ENCODE measurements at regions not wholly inside any gene's neighbourhood (a gene's known extent, or its start where the extent isn't known, plus 50 kb on each side); places are given as distances from the start of the nearest gene placed in this dataset.

DNA sequence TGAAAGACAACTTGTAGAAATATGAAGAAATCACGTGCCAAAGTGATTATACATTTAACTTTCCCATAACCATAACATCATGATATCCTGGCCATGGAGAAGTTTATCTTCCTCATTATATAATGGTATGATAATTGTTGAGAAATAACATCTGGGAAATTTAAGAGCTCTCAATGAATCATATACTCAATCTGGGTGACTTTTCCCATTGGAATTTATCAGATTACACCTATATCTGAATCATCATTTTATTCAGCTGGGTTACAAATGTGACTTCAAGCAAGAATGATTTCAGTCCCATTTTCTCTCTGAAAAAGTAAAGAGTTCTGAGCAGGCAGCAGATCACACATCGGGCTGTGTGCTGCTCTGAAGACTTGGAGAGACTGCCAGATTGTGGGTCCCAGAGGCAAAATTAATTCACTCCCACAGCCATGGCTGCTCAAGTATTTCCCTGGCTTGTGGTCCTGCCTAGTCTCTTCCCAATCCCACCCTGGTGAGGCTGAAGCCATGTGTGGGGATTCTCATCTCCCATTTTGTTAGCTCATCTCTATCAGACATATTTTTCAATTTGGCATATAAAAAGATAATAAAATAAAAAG, 278.0 kb downstream of the MRPL39 start:
- no peak for DNase-seq (ENCODE audit: low read depth)

DNA sequence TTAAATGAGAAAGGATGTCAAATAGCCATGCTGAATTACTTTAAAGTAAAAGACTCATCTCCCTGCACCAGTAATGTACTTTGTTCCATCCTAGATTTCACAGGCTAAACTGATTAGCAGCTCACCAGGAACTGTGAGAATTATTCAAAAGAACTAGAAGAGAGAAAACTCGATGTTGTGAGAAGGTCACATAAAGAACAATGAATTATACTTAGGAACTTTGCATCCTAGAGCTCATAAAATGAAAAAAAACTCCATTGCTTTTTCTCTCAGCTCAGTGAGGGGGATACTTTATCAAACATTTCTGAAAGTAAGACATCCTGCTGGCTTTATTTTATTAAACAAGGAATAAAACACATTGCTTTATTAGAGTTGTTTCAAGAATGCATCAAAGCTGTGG, 278.5 kb downstream of the MRPL39 start:
- DNase-seq (ENCODE audit: low read depth): no peak

- DNase-seq (ENCODE audit: low read depth): no peak
Measured at GRCh38 chr21:25326181-25326580, 281.1 kb downstream of the MRPL39 start.

DNA sequence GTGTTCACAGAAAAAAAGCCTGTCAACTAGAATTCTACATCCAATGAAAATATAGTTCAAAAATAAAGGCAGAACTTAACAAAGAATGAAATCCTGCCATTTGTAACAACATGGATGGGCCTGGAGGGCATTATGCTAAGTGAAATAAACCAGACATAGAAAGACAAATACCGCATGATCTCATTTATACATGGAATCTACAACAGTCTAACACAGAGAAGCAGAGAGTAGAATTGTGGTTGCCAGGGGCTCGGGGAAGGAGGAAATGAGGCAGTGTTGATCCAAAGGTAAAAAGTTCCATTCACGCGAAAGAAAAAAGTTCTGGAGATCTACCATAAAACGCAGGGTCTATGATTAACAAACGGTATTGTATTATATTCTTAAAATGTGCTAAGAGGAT, 282.6 kb downstream of the MRPL39 start:
- no peak for DNase-seq (ENCODE audit: low read depth)

DNA sequence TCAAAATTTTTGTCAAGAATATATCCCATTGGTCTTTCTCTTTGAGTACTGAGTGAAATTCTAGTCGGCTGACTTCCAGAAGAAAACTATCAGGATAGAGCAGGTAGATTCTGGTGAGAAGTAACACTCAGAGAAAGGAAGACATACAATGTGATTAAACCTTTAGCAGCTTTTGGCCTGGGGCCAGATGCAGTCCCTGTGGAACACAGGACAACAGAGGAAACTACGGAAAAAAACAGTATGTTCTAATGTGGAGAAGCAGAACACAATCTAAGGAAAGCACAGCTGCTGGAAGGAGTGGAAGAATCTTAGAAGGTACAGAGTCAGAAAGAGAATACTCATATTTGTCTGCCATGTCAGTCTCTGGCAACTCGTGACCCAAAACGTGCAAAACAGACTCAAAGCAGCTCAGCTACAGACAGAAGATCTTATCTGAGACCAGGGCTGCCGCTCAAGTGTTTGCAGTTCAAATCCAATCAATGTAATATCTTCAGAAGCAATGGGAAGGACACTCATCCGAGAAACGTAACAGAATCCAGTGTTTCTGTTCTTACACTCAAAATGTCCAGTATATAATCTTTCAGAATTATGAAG, 283.8 kb downstream of the MRPL39 start:
- DNase-seq (ENCODE audit: low read depth): no peak

GRCh38 chr21:25314247-25314646, 293.0 kb downstream of the MRPL39 start:
- no peak for DNase-seq (ENCODE audit: low read depth)

DNA sequence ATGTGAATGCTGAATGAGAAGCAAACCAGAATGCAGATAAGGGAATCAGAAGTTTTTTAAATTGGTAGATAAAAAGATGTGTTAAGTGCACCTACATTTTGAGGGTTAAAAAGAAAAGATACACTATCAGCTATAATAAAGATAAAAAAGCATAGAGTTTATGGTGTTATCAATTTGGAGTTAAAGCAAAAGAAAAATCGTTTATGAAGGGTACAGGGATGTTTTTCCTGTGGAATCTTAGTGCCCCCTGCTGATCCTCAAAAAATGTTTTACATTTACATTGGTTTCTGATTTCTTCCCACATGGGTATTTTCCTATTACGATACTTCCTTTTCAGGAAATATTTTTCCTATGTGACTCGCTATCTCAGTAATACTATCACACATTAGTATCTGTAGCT, 293.5 kb downstream of the MRPL39 start:
- no peak for DNase-seq (ENCODE audit: low read depth)

GRCh38 chr21:25307489-25307888, 299.8 kb downstream of the MRPL39 start:
- no peak for DNase-seq (ENCODE audit: low read depth)

DNA sequence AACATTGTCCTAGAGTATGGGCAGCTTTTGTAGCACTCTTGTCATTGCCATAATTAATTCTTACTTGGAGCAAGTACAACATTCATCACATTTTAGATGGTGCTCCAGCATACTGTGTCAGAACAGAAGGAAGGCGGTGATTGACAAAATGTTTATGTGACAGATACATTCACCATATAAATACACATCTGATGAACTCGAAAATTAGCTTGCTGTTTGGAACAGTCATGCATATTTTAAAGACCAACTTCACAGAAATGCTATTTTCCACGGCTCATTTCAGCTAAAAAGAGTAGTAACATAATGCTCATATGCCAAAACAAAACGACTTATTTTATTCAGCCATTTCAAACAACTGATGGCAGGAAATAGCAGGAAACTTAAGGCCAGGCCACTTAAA, 302.7 kb downstream of the MRPL39 start:
- DNase-seq (ENCODE audit: low read depth): no peak

DNA sequence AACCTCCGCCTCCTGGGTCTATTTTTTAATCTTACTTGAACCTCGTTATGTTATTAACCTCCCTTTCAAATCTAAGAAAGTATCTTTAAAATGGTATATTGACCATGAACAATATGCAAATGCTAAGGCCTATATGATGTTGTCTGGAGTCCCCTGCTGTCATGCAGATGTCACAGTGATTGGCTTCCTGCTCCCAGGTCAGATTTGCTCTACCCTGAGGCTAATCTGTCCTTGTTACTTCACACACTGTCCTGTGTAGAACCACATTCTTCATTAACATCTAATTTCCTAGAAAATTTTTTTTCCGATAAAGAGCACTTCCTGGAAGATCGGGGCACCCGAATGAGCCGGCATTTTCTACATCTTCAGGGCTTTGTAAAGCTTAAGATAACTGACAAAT, 306.6 kb downstream of the MRPL39 start:
- no peak for DNase-seq (ENCODE audit: low read depth)

DNA sequence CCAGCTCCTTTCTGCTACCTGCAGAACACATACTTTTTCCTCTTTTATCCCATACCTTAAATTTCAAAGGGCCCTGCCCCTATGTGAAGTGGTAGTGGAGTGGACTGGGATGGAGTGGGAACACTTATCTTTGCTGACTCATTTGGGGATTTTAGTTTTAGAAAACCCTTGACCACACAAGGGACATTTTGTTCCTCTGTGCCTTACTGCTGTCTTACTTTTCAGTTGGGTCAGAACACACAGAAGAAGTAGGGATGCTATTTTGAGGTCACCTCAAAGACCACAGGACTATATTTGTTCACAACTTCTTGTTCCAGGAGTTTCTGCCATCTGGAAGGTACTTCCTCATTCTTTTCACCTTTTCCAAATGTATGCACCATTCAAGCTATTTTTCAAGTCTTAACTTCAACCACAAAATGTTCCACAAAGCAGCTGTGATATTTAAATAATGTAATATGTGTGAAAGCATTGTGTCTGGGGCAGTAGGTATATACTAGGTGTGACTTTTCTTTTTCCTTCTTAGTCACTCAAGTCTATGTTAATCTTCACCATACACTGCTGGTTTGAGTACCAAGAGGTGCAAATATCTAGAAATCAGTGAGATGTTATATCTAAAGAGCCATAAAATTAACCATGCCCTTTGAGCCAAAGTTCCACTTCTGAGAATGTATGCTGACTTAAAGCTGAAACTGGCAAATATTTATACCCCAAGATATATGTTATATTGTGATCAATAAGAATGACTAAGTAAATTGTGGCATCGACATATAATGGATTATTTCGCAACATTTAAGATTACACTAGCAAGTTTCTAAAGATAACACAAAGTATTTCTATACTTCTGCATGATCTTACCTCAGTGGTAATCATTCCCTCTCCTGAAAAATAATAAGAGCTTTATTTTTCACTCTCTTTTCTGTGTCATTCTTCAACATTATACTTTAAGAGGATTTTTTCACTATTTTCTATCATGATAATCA, 308.5 kb downstream of the MRPL39 start:
- DNase-seq (ENCODE audit: low read depth): no peak

DNA sequence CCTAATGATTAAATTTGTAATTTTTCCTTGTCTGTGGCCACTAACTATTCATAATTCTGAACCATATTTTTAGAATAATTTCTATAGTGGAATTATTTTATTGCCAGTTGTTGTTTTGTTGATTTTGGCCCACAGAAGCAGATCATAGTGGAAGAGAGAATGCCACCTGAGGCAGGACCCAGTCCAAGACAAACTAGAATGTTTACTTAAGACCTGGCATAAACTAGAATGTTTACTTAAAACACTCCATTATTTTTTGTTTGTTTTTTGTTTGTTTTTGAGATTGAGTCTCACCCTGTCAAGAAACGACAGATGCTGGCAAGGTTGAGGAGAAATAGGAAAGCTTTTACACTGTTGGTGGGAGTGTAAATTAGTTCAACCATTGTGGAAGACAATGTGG, 310.2 kb downstream of the MRPL39 start:
- no peak for DNase-seq (ENCODE audit: low read depth)

DNA sequence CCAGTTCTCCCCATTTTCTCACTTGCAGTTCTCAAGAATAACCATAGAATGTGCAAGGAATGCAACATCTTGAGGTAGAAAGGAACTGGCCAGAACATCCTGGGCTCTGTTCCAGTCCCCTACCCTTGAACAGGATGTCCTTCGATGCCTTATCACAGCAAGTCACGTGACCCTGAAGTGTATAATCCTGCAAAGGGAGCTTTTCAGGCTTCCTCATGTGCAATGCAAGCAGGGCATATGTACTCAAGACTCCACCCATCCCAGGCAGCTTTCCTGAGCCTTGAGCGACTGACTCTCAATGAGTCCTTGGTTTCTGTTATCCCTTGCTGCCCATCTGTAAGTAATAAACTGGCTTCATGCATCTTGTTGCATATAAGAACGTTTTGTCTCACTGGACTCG, 311.0 kb downstream of the MRPL39 start:
- no peak for DNase-seq (ENCODE audit: low read depth)

DNA sequence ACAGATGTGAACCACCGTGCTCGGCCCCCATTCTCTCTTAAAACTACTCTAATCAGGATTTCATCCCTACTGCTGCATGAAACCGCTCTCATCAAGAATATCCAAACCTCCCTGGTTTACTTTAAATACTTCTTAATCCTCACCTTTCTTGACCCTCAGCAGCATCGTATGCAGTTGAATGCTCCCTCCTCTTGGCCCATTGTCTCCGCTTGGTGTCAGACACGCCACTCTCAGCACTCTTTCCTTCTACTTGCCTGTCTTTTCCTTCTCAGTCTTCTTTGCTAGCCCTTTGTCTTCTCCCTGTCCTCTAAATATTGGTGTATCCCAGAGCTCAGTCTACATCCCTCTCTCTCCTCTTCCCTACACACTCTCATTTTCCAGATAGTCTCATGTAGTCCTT, 314.9 kb downstream of the MRPL39 start:
- DNase-seq (ENCODE audit: low read depth): no peak

DNA sequence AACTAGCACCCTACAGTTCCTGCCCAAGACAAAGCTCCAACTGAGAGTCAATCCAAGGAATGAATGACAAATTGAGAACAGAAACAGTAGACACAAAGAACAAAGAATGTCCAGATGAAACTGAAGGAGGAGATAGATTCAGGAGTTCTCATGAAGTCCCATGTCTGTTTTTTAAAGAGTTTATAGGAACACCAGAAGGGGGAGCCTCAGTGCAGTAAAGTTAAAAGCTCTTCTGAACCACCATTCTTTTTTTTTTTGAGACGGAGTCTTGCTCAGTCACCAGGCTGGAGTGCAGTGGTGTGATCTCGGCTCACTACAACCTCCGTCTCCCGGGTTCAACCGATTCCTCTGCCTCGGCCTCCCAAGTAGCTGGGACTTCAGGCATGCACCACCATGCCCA, 323.6 kb downstream of the MRPL39 start:
- DNase-seq (ENCODE audit: low read depth): no peak

DNA sequence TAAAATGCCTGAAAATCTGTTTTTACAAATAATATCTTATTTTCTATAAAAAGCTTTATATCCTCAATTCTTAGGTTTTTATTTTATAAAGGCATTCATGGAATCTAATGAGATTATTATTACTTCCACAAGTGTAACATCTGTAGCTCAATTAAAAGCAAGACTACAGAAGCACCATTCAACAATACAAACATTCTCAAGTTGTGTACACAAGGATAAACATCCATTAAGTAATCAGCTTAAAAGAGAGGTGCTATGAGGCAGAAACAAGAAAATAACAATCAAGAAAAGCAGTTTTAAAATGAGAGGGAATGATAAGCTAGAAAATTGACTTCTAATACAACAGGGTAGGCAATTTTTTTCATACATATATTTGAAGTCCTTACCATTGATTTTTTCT, 326.1 kb downstream of the MRPL39 start:
- no peak for DNase-seq (ENCODE audit: low read depth)

- no peak for DNase-seq (ENCODE audit: low read depth)
Measured at GRCh38 chr21:25280061-25280460, 327.2 kb downstream of the MRPL39 start.

GRCh38 chr21:25273959-25274358, 333.3 kb downstream of the MRPL39 start:
- DNase-seq (ENCODE audit: low read depth): no peak

GRCh38 chr21:25254491-25255174, 352.6 kb downstream of the MRPL39 start:
- no peak for DNase-seq (ENCODE audit: low read depth)

DNA sequence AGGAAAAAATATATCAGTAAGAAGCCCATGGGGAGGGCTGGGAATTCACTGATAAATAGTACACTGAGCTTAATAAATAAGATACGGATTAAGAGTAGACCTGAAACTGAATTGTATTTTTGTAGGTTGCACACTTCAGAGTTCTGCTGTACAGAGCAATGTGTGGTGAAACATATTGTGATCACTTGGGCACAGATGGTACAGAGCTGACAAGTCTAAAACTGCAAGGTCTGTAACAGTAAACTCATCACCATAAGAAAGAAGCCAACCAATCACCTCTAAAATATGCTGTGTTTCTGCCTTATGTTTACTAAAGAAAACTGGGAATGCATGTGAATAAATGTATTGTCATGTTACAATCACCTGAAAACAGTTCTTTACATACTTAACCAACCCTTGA, 360.7 kb downstream of the MRPL39 start:
- DNase-seq (ENCODE audit: low read depth): no peak

GRCh38 chr21:25244735-25245134, 362.5 kb downstream of the MRPL39 start:
- no peak for DNase-seq (ENCODE audit: low read depth)

- no peak for DNase-seq (ENCODE audit: low read depth)
Measured at GRCh38 chr21:25243808-25244207, 363.5 kb downstream of the MRPL39 start.

GRCh38 chr21:25240974-25241373, 366.3 kb downstream of the MRPL39 start:
- no peak for DNase-seq (ENCODE audit: low read depth)
